Lower leg skin (tissue), 3 donors: ENCODE measurements at regions not wholly inside any gene's neighbourhood (a gene's known extent, or its start where the extent isn't known, plus 50 kb on each side); places are given as distances from the start of the nearest gene placed in this dataset.

ENCODE experiments used
- CTCF ChIP-seq, 3 donors: fragments of 450-650 bp; IDR thresholded peaks; one replicate each; pipeline ENCODE4 v1.5.1; 2016; ENCODE audit warnings: antibody characterized with exemption in 3 of 3, mild to moderate bottlenecking in 3 of 3, moderate library complexity in 2 of 3
- POLR2A ChIP-seq, 2 donors: fragments of 450-650 bp; IDR thresholded peaks; one replicate each; pipeline ENCODE4 v1.6.1; 2016 to 2017; ENCODE audit warnings: antibody characterized with exemption in 2 of 2, mild to moderate bottlenecking in 1 of 2, moderate library complexity in 1 of 2

DNA sequence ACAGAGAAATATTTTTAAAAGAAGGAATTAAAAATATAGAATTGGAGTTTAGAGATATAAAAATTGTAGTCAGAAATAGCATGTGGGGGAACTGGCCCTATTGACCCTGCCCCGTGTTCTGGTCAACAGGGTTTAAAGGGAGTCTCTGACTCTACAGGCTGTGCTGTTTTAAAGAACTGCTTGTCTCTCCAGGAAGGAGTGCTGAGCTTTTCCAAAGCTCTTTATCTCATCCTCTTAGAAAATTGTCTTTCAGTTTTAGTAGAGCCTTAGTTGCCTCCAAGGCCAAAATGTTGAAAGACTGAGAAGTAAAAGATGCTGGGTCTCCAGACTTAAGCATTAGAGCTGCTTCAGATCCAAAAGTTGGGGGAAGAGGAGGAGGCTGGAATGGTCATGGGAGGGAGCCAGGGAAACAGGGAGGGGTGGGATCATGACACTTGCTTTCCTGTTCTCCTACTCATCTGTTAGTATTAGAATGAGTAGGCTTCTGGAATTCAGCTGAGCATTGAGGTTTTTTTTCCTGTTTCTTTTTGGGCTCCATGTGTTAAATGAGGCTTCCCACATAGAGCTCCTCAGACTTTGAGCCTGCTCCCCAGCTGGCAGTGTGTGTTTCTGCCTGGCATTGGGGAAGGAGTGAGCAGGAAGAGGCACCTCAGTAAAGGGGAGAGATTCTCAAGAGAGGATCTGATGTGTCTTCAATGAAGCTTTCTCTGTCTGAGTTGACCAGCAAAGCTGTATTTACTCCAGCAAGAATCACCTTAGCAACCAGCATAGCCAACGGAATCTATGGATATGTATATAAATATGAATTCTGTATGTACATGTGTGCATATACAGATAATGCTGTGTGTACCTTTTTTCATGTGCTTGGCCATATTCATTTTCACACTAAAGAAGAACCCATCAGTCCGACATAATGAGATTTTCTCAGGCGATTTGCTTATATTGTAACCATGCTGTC, 186.8 kb upstream of the FBXO11 start:
- TF ChIP-seq CTCF (IDR thresholded peaks at IDR 0.05), result no peak
- TF ChIP-seq POLR2A (IDR thresholded peaks at IDR 0.05), result no peak
